GM19395 (cell line): ENCODE measurements at regions not wholly inside any gene's neighbourhood (a gene's known extent, or its start where the extent isn't known, plus 50 kb on each side); places are given as distances from the start of the nearest gene placed in this dataset.

Experiments
- ATAC-seq: cut with Tn5 transposase; IDR thresholded peaks from one replicate; pipeline ENCODE4 v1.9.1; 2021; ENCODE audit warnings: mild to moderate bottlenecking, moderate library complexity; ENCODE audit not compliant: unreplicated experiment

DNA sequence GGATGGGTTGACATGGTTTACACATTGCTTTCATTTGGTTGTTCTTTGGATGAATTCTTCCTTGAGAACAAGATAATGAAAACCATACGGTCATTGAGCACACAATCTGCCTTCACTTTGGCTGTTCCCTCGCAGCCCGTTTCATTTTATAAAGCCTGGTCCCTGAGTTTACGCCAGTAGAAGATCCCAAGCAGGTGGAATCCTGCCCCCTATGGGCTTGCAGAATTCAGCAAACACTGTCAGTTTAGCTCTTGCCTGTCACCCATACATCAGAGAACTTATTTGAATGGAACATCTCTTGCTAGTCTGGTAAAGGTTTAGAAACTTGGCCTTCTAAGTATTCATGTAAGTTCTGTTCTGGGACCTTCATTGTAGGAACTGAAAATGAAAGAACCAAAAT is 666.4 kb upstream of the ZEB2 start:
- ATAC-seq: peak; percentile 55

DNA sequence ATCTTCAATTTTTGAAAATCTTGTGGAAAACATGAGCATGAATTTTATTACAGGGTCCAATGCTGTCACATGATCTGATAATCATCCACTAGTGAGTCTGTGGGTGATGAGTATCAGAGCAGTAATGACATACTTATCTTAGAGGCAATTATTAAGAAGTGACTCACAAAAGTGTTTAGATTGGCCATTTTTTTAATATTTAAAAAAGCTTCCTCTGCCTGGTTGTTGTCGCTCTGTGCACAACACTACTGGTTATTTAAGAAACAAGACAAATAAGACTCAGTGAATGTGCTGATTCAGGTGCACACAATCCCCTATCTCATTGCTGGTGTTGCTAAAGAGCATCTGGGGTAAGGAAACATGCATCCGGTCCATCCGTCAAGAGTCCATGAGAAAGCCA is 665.8 kb upstream of the ZEB2 start:
- no peak for ATAC-seq

- no peak for ATAC-seq
Observed at GRCh38 chr2:145184741-145185651, 665.1 kb upstream of the ZEB2 start.

DNA sequence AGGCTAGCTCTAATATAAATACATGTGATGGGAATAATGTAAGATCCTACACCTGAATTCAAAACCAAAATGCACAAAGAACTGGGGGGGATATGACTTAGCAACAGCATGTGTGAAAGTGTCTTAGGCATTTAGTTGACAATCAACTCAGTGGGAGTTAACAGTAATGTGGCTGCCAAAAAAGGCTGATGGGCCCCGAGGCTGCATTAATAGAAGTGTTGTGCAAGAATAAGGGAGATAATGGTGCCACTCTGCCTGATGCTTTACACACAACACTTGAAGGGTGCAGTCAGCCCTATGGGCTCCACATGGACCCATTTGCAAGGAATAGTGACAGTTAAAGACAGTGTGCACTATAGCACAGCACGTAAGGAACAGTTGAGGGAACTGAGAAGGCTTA is 649.4 kb upstream of the ZEB2 start:
- no peak for ATAC-seq

DNA sequence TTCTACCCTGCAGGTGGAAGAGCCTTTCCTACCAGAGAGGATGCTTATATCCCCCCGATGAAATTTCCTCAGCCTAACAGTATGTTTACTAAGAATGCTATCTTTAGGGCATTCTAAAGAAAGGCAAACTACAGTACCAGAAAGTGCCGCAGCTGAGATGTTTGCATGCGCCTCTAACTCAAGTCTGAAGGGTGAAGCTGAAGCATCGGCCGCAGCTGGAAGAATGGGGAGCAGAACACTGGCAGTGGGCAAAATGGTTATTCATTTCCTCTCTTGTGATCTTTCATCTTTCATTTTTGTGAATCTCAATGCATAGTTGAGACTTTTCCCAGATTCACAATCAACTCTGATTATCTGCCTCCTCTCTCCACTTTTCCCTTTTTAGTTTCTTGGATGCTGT is 648.2 kb upstream of the ZEB2 start:
- no peak for ATAC-seq

- ATAC-seq: no peak
Observed at GRCh38 chr2:145166731-145167302, 646.9 kb upstream of the ZEB2 start.

- ATAC-seq: no peak
Observed at GRCh38 chr2:145161656-145162055, 641.7 kb upstream of the ZEB2 start.

DNA sequence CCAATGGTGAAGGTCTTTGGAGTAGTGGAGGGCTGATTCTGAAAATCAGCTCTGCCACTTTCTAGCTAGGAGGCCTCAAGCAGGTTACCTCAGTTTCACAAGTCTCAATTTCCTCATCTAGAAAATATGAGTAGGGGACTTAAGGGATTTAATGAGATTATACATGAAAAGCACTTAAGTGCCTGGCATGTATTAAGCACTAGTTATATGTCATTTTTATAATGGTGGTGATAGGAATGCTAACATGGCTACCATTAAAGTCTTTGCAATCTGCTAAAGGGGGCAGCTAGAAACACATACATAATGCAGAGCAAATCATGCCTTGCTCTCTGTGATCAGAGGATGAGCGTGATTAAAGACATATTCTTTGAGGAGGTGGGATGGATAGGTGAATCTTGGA is 640.9 kb upstream of the ZEB2 start:
- no peak for ATAC-seq

DNA sequence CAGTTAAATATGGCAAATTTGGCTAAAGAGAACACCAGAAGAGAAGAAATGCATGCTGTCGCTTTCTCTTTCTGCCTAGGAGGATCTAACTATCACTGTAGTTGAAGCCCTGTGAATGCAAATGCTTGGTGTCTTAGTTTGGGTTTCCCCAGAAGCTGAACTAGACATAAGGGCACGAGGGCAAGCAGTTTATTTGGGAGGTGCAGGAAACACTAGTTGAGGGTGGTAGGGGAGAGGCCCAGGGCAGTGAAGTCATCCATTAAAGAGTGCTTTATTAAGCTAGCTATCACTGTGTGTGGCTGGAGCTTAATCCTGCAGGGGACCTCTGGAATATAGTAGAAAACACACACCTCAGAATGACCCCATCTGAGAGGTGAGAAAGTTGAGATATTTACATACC is 639.8 kb upstream of the ZEB2 start:
- no peak for ATAC-seq

DNA sequence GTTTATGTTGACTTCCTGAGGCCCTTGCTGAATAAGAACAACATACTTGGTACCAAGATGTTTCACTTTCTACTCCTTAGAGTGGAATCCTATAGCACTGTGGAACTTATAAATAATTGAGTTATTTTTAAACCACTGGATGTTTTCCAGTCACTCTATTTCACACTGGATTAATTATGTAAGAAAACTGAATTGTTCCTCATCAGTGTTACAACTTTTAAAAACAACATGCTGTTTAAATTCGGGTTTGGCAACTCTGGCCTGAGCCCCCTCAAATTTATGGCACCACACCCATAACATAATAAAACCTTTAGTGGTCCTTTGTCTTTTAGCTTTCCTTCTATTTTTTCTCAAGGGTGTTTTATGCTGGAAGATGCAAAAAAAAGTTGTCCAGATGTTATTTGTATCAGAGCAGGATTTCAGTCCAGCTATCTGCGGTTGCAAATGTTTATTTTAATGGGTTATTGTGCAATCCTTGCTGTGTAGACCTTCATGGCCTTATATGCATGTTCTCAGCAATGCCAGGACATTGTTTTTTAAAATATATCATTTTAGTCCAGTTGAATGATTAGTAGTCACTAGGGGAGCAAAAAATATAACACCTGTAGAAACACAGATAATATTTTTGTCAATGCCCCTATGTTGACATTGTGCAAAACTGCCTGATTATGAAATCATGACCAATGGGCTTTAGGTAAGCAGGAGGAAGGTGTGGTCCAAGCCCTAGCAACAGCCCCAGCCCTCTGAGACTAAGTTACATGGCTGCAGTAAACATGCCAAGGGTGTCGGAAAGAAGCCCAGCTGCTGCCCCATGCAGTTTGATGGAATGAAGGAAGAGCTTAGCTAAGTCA is 638.0 kb upstream of the ZEB2 start:
- ATAC-seq: no peak

- no peak for ATAC-seq
Observed at GRCh38 chr2:145157036-145157675, 637.2 kb upstream of the ZEB2 start.

DNA sequence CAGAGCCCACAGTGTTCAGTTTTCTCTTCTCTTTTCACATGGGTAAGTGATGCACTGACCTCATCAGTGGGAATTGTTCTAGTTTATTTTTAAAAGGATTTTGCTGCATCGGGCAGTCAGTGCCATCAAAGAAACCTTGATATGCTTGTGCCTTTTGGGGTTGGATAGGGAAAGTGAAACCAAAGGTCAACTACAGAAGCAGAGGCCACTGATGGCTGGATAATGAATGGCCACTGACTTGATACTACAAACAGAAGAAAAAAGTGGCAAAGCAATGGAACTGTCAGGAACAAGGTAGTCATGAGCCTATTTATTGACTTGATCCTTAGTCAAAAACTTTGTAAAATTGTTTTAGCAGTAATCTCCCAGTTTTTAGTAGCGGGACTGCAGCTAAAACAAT is 636.3 kb upstream of the ZEB2 start:
- no peak for ATAC-seq

GRCh38 chr2:145155196-145155595 is 635.3 kb upstream of the ZEB2 start:
- no peak for ATAC-seq

- ATAC-seq: no peak
Observed at GRCh38 chr2:145154731-145155130, 634.8 kb upstream of the ZEB2 start.

DNA sequence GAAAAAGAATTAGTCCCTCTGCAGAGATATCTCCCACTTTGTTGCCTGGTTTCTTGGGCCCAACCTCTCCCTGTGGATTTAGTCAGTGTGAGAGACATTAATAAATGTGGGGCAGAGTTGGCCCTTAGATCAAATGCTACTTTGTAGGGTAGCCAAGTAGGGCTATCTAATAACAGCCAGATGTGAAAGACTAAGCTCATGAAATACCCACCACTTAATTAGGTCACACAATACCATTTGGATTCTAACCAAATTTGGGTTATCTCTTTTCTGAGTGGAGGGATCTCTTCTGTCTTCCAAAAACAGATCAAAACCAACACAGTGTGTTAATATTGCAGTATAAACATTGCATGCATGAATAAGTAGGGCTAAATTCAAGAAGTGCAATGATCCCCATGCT is 626.8 kb upstream of the ZEB2 start:
- ATAC-seq: no peak

DNA sequence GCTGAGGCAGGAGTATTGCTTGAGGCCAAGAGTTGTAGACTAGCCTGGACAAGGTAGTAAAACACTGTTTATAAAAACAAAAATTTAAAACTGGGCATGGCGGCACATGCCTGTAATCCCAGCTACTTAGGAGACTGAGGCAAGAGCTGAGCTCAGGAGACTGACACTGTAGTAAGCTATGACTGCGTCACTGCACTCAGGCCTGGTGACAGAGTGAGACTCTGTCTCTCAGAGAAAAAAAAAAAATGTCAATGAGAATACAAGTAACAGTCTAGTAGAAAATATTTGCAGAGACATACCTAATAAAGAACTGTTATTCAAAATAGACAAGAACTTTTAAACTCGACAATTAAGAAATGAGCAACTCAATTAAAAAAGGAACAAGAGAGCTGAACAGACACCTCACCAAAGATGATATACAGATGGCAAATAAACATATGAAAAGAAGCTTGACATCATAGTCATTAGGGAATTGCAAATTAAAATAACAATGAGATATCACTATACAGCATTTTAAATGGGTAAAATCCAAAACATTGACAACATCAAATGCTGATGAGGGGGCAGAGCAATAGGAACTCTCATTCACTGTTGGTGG is 624.3 kb upstream of the ZEB2 start:
- no peak for ATAC-seq

GRCh38 chr2:145141981-145142380 is 622.1 kb upstream of the ZEB2 start:
- ATAC-seq: no peak

DNA sequence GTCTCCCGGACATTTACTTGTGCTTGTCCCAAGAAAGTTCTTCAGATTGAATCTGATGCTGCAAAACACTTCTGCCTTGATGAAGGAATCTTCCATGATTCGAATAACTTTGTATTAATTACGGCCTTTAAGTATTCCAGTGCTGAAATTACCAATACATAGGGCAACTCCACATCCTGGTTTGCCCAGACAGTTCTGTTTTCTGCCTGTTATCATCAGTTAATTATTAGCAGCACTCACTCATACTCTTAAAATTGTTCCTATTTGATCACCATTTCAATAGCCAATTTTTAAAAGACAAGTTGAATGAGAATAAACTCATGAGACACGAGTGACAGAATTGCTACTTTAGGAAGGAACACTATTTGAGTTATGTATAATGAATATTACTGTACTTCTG is 620.7 kb upstream of the ZEB2 start:
- no peak for ATAC-seq

- no peak for ATAC-seq
Observed at GRCh38 chr2:145138626-145139025, 618.7 kb upstream of the ZEB2 start.

DNA sequence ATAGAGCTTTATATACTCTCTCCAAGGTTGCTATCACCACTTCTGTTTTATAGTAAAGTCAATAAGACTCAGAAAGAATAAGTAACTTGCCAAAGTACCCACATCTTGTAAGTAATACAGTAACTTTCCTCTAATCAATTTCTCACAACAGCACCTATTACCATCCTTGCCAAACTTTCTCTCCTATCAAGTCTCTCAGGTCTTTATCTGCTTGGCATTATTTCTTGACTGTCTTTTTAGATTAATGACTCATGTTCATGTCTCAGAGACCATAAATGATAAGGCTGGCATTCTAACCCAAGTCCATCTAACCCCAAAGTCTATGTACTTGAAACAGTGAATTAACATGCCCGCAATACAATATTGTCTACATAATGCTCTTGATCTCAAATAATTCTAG is 618.0 kb upstream of the ZEB2 start:
- ATAC-seq: no peak

GRCh38 chr2:145137211-145137610 is 617.3 kb upstream of the ZEB2 start:
- no peak for ATAC-seq
